PC-9 (cell line): ENCODE measurements at regions not wholly inside any gene's neighbourhood (a gene's known extent, or its start where the extent isn't known, plus 50 kb on each side); places are given as distances from the start of the nearest gene placed in this dataset.

Experiments
- CTCF ChIP-seq: fragments of 200-600 bp; sonication (generic); conservative IDR thresholded peaks from 2 replicates; pipeline ENCODE4 v1.6.1; 2017; ENCODE audit warnings: mixed run types, antibody characterized with exemption, mild to moderate bottlenecking, moderate library complexity
- EZH2 ChIP-seq: fragments of 200-600 bp; sonication (generic); IDR thresholded peaks from 2 replicates; pipeline ENCODE4 v1.8.0; 2017; ENCODE audit warnings: antibody characterized with exemption, low read depth

DNA sequence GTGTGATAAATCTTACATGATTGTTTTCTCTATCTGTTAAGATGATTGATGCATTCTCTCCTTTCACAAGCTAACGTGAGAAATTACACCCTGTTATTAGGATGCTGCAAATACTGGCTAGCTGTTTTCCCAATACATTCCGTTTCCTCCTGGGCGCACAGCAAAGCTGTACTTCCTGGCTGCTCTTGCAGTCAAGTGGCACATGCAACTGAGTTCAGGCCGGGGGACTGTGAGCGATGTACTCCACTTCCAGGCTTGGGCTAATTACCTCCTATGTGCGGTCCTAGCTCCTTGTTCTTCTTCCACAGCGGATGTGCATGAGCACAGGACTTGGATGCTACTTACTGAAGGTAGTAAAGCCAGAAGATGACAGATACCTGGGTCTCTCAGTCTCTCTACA, 234.9 kb upstream of the SESN3 start:
- TF ChIP-seq CTCF = no peak
- TF ChIP-seq EZH2 = no peak
